Superior temporal gyrus (tissue), 1 donor: ENCODE measurements at regions not wholly inside any gene's neighbourhood (a gene's known extent, or its start where the extent isn't known, plus 50 kb on each side); places are given as distances from the start of the nearest gene placed in this dataset.

Experiments used
- DNase-seq: peaks from one replicate; pipeline ENCODE4 v3.0.0-alpha.2; 2016; ENCODE audit errors: extremely low spot score

DNA sequence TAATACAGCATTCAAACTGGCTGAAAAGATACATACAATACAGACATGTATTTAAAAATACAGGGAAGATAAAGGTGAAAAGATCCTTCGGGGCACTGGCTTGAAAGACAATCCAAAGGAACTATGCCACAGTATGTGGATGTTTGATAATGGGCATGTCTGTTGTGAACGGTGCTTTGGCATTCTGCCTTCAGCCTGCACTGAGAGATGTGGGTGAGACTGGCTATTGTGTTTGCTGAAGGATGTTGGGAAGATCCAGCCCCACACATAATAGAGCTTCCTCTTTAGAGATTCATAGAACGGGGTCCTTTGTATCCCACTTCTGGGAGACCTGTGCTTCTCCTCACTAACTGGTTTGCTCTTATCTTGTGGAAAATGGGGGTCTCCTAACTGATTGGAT lies 65.1 kb upstream of the CXCR4 start:
- DNase-seq = peak; percentile 37

DNA sequence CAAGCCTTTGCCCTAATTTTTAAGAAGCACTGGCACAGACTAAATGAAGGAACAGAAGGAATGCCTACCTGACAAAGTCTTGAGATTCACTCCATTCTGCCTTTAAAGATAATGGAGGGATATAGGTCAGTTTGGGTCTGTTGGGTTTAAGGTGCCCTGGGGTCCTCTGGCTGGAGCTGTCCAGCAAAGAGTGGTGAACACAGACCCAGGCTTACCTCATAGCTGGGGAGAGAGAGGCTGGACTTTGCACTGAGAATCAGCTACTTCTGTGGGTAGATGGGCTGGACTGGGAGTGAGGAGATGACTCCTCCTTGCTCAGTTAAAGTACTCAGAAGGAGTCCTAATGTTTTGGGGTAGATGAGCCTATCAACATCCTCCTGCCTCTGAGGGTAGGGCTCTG lies 64.4 kb upstream of the CXCR4 start:
- no peak for DNase-seq

DNA sequence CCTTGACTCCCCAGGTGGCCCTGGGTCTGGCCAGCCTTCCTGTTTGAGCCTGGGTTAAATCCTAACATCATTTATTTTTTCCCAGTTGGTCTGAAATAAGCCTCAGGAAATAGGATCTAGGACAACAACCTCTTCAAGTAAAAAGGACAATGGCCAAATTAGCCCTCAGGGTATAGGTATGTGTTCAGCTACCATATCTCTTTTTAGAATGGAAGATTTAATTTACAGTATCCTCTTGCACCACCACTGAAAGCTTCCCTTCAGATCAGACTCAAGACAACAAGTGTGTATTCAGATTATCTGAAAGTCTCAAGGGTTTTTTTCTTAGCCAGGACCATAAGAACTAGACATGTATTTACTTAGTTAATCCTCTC lies 61.6 kb upstream of the CXCR4 start:
- DNase-seq = no peak

DNA sequence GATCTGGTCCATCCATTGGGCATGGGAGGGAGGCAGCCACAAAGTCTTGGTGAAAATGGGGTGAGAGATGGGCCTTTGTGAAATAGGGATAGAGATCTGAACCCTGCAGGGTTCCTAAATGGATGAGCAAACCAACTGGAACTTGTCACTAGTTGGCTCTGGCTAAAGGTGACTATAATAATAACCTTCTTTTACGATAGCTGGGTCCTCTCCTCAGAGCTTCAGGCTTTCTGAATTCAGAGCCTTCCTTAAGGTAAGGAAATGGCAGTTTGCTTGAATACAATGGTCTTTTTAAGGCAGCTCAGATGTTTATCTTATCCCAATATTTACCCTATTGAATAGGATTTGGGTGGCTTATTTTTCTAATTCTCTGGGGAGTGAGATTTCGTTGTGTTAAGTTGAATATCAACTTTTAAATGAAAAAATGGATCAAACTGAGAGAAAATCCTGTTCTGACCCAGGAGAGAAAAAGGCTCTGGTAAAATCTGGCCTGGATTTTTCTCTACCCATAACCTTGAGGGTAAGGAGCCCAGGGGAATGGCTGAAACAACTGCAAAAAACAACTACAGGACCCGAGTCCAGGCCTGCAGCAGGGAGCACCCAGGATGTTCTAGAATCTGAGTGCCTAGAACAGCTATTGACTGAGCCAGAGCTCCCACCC lies 61.1 kb upstream of the CXCR4 start:
- no peak for DNase-seq

DNA sequence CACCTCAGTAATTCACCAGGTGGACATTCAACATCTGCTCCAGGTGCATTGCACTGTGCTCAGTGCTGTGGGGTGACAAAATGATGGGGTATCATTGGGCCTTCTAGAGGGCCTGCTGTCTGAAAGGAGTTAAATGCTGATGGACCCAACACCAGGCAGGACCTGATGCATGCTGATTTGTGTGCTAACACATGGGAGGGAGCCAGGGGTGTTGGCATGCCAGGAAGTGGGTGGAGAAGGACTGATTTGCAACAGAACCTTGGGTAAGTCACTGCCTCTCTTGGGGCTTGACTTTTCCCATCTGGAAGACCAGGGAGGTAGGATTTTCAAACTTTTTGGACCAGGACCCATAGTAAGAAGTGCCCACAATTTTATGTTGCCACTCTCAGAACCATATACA lies 57.9 kb upstream of the CXCR4 start:
- no peak for DNase-seq

DNA sequence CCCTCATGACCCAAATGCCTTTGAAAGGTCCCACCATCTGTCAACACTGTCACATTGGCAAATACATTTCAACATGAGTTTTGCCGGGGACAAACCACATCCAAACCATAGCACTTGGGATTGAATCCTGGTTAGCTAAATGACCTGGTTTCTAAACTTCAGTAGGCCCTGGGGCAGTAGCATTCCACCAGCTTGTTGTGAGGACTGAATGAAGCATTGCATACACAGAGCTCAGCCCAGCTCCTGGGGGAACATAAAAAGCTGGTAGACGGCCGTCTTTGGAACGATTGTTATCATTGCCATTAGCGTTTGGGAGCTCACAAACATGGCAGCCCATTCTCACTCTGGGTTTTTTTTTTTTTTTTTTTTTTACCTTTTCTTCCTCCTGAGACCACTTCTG lies 57.5 kb upstream of the CXCR4 start:
- DNase-seq = no peak

DNA sequence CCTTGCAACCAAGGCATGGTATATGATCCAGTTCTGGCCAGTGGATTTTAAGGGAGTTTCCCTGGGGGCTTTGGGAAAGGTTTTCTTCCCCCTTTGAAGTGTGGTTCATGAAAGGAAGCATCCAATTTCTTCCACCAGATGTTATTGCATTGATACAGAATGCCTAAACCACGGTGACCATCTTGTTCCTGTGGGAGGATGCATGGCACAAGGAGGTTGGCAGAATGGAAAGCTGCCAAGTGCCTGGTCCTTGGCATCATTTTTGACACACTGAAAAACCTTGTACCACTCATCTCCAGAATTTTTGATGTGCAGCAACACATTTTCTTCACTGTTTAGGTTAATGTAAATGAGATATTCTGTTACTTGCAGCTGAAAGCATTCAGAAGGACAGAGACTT lies 55.2 kb upstream of the CXCR4 start:
- no peak for DNase-seq

DNA sequence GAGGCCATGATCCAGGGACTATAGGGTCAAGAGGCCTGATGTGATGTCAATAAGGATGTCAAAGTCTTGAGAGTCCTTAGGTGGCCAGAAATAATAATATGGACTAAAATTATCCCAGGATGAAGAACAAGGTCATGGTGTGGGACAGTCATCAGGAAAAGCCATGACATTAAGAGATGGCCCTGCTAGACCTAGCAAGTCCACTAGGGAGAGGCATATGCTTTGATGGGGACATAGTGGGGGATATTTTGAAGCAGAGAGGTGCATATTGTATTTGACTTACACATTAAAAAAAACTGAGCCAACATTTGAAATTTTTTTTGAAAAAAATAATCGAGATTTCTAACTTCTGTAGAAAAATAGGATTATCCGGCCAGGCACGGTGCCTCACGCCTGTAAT lies 53.3 kb upstream of the CXCR4 start:
- no peak for DNase-seq

DNA sequence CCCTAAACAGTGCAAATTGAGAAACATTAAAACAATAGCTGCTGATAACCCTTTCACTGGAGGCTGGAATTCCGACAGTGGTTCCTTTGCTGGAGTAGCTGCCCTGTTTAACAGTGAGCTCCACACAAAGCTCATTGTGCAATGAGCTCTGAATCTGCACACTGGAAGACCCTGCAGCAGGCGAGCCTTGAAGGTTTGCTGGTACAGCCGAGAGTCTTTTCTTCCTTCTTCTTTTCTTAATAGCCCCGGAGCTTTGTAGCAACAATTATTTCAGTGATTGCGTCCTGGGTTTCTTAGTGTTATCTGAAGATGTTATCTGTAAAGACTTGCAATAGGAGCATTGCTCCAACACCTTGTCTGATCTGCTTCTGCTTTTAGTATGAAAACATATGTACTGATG lies 50.8 kb upstream of the CXCR4 start:
- no peak for DNase-seq

DNA sequence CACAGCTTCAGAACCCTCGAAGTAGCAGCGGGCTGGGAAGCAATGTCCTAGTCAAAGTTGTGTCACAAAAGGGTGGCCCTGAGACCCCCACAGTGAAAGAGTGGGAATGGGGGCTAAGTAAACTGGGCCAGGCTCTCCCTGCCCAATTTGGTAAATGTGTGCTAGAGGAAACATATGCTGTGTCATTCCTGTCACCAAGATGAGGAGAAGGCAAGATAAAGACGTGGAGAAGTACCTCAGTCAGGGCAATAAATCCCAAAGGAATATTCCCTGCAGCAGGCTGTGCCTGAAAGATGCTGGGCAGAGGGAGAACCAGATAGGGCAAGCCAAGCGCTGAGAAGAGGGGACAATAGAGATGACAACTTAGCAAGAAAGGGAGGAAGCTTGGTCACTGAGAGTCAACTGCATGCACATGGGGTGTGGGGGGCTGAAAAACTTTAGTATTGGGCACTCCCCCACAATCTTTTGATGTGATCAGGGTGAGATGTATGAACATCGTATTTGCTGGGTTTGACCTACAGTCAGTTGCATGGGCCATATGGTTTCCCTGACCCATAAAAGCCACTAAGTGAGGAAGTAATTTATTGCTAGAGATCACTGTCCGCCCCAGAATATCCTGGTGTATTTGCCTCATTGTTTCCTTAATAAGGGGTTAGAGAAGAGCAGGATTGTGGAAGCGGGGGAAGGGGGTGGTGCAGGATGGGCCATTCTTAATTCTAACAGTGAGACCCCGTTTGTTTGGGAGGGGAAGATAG lies 49.9 kb upstream of the CXCR4 start:
- no peak for DNase-seq
